HG02970 (cell line): ENCODE measurements at regions not wholly inside any gene's neighbourhood (a gene's known extent, or its start where the extent isn't known, plus 50 kb on each side); places are given as distances from the start of the nearest gene placed in this dataset.

Experiments used
- ATAC-seq: cut with Tn5 transposase; IDR thresholded peaks from one replicate; pipeline ENCODE4 v1.9.1; 2021; ENCODE audit warnings: mild to moderate bottlenecking, moderate library complexity, moderate number of reproducible peaks; ENCODE audit not compliant: unreplicated experiment, low FRiP score

DNA sequence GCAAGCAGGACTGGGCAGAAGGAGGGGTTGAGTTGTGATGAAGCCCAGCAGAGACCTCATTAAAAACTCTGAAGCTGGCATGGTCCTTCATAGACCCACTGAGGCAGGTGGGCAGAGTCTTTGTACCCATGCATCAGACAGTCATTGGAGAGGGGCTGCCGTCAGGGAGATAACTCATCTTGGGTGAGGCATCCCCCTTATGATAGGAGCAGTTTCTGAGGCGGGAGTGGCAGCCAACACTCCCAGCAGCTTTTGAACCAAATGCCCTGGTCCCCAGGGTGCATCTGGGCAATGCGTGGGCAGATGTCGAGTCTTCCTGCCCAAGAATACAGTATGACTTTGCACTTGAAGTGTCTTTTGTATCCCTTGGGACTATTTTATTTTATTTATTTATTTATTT lies 68.1 kb downstream of the HTR5A start:
- no peak for ATAC-seq

DNA sequence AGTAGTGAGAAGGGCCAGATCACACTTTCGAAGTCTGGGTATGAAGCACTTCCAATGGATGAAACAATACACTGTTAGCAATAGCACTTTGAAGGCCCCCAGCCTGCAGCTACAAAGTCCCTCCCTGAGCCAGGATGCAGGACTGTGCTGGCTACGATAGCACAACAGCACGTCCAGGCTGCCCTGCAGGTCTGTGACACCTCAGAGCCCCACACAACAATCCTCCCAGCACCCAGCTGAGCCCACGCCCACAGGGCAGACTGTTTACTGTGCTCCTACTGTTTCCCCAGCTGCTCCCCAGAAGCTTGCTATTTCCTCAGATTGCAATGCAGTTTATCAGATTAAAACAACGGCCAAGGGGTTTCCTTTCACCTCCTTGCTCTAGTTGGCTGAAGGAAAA lies 71.4 kb downstream of the HTR5A start:
- ATAC-seq, result no peak

DNA sequence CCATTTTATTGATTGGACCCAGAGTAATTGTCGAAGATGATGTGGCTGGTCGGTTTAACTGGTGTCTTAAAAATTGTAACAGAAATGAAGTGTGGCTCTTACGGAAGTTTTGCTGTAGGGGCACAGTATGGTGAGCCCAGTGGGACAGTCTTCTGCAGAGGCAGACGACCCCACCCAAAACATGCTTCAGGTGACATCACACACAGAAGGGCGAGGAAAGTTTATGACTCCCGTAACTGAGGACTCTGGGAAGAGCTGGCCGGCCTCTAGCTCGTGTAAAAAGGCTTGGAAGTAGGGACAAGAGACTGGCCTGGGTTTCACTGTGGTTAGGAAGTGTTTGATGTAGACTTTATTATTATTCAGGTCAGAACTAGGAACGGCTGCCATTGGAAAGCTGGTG lies 73.3 kb downstream of the HTR5A start:
- ATAC-seq, result no peak

DNA sequence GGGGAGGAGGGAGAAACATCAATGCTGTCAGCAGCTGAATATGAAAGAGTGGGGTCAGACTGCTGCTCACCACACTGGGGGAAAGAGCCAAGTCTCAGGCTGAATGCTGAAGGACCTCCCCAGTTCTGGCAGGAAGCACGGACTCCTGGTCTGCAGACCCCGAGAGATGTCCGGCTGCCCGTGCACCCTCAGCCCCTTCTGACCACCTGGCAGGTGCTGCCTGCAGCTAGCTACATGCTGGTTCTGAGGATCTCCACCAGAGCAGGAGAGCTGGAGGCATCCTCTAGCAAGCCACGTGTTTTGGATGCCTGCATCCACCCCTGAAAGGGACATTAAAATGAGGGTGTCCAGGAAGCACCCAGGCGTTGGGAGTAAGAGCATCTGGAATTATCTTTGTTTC lies 74.2 kb downstream of the HTR5A start:
- ATAC-seq, result no peak

DNA sequence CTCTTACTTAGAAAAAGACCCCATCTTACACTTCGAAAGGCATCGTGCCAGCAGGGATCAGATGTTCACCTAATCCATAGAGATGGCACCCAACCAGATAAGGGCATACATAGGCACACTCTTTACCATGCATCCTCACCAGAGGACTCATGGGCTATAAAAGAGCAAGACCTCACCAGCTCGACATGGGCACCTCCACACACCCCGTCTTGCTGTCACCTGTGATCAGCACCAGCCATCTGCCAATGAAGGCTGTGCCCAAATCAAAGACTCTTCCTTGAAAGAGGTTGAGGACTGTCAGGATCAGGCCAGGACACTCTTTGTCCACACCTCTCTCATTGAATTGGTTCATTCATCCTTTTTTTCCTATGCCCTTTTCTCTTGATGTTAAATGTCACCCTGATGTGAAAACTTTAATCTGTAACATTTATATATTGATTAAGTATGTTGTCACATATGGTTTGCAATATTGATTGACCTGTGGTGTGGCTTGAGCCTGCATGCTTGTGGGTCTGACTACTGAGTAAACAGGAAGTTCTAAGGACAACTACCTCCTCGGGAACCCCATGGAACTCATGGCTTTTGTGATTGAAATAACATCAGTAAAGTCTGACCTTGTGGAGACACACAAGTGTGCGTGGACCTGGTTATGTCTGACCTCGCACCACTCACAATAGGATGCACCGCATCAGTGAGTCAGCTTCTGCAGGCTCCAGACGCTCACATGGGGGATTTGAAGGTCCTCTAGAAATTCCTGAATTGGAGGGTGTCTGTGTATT lies 75.5 kb downstream of the HTR5A start:
- no peak for ATAC-seq

DNA sequence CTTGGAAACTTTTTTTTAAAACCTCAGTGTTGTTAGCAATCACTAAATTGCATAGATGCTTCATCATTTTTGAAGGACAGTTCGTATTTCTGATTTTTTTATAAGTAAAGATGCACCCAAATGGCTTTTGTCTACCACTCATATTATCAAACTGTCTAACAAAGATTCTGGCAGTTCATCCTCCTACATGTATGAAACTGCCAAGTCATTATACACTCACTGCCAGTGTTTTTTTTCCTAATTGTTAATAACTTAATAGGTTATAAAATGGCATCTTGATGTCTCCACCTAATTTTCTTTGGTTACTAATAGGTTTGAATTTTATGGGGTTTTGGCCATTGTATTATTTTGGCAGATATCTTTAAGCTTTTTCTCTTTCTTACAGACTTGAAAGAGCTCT lies 77.0 kb downstream of the HTR5A start:
- ATAC-seq, result no peak

DNA sequence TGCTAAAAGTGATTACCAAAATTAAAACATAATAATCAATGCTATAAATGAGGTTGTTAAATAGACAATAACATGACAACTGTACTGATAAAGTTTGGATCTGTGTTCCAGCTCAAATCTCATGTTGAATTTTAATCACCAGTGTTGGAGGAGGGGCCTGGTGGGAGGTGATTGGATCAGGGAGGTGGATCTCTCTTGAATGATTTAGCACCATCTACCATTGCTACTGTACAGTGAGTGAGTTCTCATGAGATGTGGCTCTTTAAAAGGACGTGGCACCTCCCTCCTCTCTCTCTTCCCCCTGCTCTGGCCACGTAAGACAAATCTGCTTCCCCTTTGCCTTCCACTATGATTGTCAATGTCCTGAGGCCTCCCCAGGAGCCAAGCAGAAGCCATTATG lies 77.5 kb downstream of the HTR5A start:
- ATAC-seq, result no peak

DNA sequence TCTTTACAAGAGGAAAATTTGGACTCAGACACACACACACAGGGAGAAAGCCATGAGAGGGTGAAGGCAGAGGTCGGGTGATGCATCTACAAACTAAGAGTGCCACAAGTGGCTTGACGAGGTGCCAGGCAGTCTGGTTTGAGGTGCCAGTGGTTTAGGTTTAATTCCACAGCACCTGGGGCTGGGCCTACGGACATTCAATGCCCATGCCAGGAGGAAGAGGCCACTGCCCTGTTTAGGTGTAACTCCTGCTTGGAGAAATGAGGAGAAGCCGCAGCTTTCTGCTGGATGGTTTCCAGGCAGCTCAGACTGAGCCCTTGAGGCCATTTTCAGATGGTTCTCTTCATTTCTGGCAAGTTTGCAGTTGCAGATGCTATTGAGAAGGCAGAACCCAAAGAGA lies 83.6 kb downstream of the HTR5A start:
- no peak for ATAC-seq

DNA sequence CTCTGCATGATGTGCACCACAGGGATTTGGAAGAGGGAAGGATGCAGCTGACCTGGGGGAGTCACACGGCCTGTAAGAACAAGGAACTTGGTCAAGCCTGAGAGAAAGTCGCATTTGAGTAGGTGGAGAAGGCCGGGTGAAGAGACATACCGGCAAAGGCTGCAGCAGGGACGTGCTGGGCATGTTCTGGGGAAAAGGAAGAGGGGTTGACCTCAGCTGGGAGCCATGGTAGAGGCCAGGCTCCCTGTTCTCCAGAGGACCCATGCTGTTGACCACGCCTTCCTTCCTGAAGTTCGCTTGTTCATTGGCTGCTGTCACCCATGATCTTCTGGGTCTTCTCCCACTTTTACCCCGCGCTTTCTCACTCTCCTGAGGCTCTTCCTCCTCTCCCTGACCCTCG lies 84.5 kb downstream of the HTR5A start:
- ATAC-seq, result no peak

DNA sequence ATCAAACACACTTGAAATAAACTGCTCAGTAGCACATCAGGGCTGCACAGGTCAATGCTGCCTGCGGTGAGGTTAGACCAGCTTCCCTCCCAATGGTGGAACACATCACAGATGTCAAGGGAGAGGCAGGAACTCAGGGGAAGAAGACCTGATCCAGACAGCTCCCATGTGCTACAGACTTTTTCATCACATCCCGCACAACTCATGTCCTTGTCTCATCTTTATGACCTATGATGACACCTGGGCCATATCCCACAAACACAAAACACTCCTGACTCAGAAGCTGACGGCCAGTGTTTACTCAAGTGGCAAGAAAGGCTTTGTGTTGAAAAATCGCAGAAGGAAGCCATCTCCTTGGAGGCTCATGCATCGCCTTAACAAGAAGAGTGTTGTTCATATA lies 91.6 kb downstream of the HTR5A start:
- no peak for ATAC-seq

DNA sequence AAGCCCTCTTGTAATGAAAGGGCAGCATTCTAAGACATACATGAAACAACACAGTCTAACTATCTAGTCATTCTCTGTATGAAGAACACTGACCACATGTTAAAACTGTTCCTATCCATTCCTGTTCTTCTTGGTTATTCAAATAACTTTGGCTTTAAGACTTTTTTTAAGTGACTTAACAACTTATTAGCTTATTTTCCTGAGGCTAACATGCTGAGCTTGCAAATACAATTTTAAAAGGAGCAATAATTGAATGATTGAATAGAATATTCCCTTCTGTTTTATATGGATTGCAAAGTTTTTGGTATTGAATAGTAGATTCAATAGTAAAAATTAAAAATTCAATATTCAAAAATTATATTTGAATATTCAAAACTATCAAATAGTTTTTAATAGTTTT lies 92.3 kb downstream of the HTR5A start:
- no peak for ATAC-seq

DNA sequence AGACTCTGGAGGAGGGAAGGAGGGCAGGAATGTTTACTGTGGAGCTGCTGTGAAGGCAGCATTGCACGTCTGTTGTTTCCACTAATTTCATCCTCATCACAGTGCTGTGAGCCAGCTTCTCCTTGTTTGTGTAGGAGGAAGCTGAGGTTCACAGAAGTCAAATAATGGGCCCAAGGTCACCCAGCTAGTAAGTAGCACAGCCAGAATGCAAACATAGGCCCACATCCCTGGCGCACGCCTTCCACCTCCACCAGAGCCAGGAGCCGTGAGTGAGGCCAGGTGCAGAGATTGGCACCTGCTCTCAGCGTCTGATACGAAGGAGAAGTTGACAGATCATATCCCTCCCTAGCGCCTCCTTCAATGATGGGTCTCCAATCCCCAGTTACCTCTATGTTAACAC lies 93.6 kb downstream of the HTR5A start:
- no peak for ATAC-seq

DNA sequence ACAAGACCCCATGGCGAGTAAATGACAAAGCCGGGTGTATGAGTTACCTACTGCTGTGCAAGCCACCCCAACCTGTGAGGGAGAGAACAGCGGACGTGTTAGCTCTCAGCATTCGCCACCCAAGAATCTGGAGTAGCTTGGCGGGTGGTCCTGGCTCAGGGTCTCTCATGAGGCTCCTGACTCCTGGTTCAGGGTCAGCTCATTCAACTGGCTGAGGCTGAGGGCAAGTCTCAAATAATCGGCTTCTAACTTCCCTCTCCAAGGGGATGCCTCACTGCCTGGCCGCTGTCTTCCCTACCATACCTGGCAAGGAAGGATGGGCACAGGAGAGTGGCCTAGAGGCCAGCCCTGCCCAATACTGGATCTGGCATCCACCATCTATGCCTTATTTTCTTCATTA lies 94.2 kb downstream of the HTR5A start:
- ATAC-seq, result no peak

DNA sequence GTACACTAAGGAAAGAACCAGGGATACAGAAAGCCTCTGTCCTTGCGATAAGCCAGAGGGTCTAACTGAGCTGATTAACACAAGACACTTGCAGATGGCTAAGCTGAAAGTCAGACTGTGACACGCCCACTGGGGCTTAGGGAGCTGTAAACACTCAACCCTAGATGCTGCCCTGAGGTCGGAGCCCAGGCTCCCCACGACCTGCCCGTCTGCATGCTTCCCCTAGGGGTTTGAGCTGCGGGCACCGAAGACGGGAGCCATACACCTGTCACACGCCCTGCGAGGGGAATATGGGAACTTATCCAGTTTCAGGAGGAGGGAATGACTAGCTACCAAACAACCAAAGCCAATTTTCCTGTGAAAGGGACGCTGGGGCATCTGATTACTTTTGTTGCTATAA lies 96.0 kb downstream of the HTR5A start:
- no peak for ATAC-seq

DNA sequence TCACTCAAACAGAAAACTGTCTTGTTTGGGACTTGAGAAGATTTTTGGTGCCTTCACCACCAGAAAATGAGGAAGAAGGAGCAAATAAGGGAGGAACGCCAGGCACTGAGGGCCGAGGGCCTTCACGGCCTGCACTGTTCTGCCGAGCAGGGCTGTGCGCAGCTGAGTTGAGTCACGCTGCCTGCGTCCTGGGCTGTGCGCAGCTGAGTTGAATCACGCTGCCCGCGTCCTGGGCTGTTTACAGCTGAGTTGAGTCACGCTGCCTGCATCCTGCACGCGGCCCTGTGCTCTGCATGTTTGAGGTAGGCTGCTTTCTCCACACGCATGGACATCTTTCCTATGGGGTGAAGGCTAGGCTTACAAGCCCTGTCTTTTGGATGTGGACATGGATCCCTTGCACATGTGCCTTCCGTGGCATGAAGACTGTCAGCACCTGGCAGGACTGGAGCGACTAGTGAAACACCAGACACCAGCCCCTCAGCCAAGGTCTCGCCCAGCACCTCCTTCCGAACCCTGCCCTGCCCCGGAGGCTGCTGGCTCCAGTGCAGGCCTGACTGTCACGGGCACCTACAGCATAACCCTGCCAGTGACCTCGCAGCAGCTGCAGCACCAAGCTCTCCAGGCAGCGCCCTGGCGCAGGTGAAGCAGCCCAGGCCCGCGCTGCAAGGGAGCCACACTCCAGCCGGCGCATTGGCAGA lies 96.7 kb downstream of the HTR5A start:
- ATAC-seq, result no peak

DNA sequence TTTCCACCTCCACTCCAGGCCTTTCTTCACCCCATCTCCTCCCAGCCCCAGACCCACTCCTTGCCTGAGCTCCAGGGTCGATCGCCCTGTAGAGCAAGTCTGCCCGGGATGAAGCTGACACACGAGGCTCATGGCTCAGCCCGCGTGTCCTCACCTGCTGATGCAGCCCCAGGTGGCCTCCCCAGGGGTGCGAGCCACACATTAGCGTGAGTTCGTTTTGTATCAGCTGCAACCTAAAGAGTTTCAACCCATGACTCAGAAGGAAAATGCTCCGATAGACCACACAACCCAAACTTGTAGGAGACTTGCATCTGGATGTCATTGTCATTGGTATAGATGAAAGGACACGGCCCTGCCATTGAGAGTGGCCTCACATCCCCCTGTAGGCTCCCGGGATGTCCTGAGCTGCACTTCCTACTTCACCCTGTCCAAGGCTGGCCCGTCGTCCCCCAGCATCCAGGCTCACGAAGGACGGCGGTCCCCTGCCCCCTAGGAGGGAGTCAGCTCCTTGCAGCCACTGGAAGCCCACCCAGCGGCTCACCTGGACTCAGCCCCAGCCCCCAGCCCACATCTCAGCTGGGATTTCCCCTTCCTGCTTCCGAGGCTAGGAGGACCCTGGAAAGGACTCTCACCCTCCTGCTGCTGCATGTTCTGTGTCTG lies 97.7 kb downstream of the HTR5A start:
- no peak for ATAC-seq

DNA sequence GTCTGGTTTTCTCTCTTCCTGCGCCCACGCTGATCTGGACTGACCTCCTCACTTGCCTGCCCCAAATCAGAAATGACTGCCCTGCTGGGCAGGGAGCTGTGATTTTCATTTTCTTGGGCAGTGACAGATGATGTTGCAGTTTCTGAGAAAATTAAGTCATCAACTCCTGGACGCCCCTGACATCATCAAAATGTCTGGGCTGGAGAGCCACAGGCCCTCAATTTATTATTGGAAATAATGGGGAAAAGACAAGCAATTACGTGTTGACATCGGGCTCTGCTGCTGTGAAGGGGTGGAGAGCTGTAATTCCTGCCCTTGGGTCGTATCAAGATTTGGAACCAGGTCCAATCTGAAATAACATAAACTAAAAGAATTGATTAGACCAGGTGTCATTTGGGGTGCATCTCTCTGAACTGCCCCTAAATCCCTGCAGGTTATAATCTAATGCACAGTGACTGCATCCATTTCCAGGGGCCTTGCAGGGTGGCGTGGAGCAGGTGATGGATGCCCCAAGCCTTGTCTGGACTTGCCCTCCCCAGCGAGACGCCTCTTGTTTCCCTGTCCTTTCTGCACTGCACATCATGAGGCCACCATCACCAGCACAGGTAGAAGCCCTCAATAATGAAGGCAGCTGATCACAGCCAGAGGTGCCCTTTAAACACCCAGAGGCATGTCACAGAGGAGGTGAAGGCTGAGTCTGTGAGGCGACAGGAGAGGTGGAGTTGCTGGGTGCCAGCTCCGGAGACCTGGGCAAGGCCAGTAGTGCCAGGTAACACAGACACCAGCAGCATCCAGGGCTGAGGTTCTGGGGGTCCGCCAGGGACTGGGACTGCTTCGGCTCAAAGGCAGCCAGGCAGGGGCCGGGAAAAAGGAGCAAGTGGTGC lies 98.7 kb downstream of the HTR5A start:
- no peak for ATAC-seq

DNA sequence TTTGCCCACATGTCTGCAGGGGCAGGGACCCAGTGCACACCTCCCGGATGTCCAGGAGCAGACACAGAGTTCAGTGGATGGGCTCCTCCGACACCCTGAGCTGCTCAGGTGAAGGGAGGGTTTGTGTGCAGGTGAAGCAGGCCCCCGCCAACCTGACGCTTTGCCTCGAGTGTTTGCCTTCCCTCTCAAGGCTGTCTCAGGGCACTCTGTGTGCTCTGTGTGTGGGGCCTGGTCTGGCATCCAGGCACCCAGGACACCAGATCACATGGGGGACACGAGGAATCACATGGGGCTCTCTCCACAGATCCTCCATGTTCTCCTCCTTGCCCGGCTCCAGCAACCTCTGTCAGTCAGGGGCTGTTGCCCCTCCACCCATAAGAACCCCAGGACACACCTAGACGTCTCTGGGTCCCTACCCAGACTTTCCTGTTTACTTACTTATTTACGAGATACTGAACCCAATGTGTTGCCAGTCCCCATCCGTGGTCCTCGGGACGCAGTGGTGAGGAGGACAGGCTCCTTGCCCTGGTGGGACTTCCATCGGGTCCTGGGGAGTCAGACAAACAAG lies 99.5 kb downstream of the HTR5A start:
- ATAC-seq, result no peak

DNA sequence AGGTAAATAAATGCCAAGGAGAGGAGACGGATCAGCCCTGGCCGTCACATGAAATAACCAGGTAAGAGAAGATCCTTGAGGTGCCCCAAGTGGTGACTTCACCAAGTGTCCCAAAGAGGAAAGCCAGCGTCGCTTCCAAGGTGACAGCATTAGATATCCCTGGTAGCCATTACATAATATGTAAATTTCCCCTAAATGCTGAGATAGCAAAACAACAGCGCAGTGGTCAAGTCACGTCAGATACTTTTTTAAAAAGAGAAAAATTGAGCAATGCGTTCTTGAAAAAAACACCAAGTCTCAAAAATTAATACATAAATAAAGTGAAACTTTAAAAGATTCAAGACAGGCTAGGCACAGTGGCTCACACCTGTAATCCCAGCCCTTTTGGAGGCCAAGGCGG lies 100.2 kb downstream of the HTR5A start:
- no peak for ATAC-seq

DNA sequence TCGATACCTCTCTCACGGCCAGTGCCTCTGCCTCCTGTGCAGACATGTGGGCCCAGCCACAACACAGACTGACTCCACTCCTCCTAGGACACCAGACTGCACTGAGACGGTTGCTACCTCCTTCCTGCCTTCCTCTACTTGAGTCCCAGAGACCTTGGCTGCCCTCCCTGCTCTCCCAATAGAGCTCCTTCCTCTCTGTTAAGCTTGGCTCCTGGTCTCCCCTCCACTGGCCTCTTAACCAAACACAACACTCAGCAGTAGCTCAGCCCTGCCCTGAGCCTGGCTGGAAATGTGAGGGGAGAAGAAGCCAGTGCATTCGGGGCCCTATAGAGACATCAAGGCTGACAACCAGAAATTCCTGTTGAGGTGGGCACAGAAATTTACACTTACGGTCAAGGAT lies 102.0 kb downstream of the HTR5A start:
- ATAC-seq, result no peak

DNA sequence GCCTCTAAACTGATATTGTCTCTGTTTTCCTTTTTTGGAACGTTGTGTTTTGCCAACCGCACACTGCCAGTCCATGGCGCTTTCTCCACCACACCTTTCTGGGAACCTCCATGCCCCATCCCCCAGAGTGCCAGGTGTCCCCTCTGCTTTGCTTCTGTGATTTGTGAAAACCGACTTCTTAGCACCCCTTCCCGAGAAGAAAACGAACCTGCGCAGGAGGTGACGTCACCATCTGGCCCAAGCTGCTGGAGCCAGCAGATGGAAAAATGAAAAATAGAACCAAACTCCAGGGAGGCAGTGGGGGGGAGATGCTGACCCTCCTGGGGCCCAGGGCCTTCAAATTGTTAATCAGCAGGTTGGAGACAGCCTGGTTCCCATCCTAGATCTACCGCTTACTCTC lies 103.8 kb downstream of the HTR5A start:
- no peak for ATAC-seq
